ENCODE measurements at regions not wholly inside any gene's neighbourhood (a gene's known extent, or its start where the extent isn't known, plus 50 kb on each side); places are given as distances from the start of the nearest gene placed in this dataset.

- Histone ChIP-seq H3K79me2 (ENCODE audit: control insufficient read depth, insufficient read depth, low read length) (no peaks in the 10 kb centered on the region), H2AFZ (ENCODE audit: low read depth, low read length) (no peak overlapping the region), H3K27me3 (ENCODE audit: control insufficient read depth in 2 of 2, insufficient read depth in 2 of 2, low read length in 2 of 2) (no peaks in the 10 kb centered on the region), H3K9me3 (replicated peaks; ENCODE audit: control insufficient read depth, insufficient read depth, low read depth, low read length) (no peaks in the 10 kb centered on the region; the same call in 1 of the 2 replicates), H3K9ac (ENCODE audit: insufficient read depth in 1 of 2, low read depth in 2 of 2, low read length in 2 of 2) (no peak overlapping the region), H3K4me1 (replicated peaks in 1 of 2; ENCODE audit: control insufficient read depth in 2 of 2, insufficient read depth in 2 of 2, low read length in 2 of 2) (no peaks in the 10 kb centered on the region), H4K20me1 (replicated peaks; ENCODE audit: control insufficient read depth, insufficient read depth, low read length) (no peaks in the 10 kb centered on the region), H3K4me3 (no peak overlapping the region), H3K4me2 (ENCODE audit: insufficient read depth, low read length) (no peak overlapping the region), H3K9me1 (ENCODE audit: control insufficient read depth, insufficient read depth, low read length) (no peaks in the 10 kb centered on the region), H3K36me3 (ENCODE audit: control insufficient read depth, insufficient read depth, low read length) (no peaks in the 10 kb centered on the region), H3K27ac (ENCODE audit: extremely low read depth, low read depth, low read length) (no peak overlapping the region)
- ChIA-PET CTCF (ENCODE audit: low intra/inter-chr PET ratio) (no interaction called here), POLR2A (no interaction called here)
- no peak for FAIRE-seq
- intact Hi-C loops (cut with micrococcal nuclease), result no loop called here
- TF ChIP-seq RBM15 (IDR thresholded peaks at IDR 0.05; ENCODE audit: insufficient read depth, low read length), result no peak
- no peak for TF ChIP-seq NFXL1 (CRISPR knock-in tag; IDR thresholded peaks at IDR 0.05)
- no peak for TF ChIP-seq ZNF766 (CRISPR knock-in tag; conservative IDR thresholded peaks at IDR 0.05)
- no peak for TF ChIP-seq CBFB (CRISPR knock-in tag; IDR thresholded peaks at IDR 0.05)
- no peak for TF ChIP-seq MEF2A (IDR thresholded peaks at IDR 0.05; ENCODE audit: control insufficient read depth, low read depth, low read length)
- no peak for TF ChIP-seq ASH1L (IDR thresholded peaks at IDR 0.05; ENCODE audit: borderline replicate concordance, low read depth, partially characterized antibody)
- TF ChIP-seq KDM2B (CRISPR knock-in tag; IDR thresholded peaks at IDR 0.05), result no peak
- TF ChIP-seq FOS (IDR thresholded peaks at IDR 0.05; ENCODE audit: extremely low read depth, insufficient read length), result no peak
- TF ChIP-seq TCF7 (IDR thresholded peaks at IDR 0.05; ENCODE audit: borderline replicate concordance), result no peak
- no peak for TF ChIP-seq BDP1 (IDR thresholded peaks at IDR 0.05; ENCODE audit: insufficient read depth, insufficient read length)
- DNase-seq (ENCODE audit: extremely low read depth in 1 of 4, low spot score in 3 of 4), result no peak
- no peak for ATAC-seq
- WGBS (ENCODE audit: insufficient coverage, low coverage, missing lambda C conversion rate), result 0% methylated on average over 2 of the region's 2 CpGs
- in situ Hi-C loops (cut with MboI), result no loop called here
- BruUV-seq (replicated peaks), result no TSS peak
Observed at GRCh38 chr6:66289889-66290288, 582.9 kb upstream of the EYS start.

Data from K562 (cell line).